ENCODE measurements at regions not wholly inside any gene's neighbourhood (a gene's known extent, or its start where the extent isn't known, plus 50 kb on each side); places are given as distances from the start of the nearest gene placed in this dataset.
"Not testable (repeated sequence)": the region's sequence is repeated elsewhere in the genome, so short reads cannot be mapped to it uniquely, and the experiment has no call there.

DNA sequence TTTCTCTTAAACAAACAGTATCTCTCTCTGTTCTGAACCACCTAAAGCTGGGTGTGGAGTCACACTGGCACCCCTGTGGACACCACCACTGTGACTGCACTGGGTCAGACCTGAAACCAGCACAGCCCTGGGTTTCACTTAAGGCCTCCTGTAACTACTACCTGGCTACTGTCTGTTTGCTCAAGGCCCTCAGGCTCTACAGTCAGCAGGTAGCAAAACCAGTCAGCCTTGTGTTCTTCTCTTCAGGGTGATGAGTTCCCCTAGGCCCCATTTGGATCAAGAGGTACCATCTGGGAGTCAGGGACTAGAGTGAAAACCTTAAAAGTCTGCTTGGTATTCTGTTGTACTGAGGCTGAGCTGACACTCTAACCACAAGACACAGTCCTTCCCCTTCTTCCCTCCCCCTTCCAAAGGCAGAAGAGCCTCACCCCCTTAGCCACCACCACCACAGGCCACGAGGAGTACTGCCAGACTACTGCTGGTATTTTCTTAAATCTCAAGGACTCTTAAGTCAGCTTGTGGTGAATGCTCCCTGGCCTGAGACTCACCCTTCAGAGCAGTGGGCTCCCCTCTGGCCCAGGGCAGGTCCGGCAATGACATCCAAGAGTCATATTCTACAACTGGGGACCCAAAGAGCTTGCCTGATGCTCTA, 153.2 kb upstream of the MON1B start:
- intact Hi-C loops (cut with DNase I): no loop called here
- DNase-seq (ENCODE audit: missing footprints): no peak
- ATAC-seq: no peak

DNA sequence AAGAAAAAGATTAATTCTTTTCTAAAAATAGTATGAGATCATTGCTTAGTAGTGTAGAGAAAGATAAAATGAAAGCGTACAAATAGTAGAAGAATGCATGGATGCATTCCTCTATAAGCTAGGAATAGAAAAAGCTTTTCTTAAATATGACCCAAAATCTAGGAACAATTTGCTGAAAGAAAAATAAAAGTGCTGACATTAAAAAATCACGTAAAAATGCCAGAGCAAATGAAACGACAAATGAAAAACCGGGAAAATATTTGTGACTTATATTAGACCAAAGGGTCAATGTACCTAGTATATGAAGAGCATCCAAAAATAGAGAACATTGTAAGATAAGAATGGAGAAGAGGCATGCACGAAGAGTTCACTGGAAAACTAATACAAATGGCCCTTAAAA, 149.5 kb upstream of the MON1B start:
- intact Hi-C loops (cut with DNase I): no loop called here
- ATAC-seq (no peak), DNase-seq (ENCODE audit: missing footprints) (no peak)

DNA sequence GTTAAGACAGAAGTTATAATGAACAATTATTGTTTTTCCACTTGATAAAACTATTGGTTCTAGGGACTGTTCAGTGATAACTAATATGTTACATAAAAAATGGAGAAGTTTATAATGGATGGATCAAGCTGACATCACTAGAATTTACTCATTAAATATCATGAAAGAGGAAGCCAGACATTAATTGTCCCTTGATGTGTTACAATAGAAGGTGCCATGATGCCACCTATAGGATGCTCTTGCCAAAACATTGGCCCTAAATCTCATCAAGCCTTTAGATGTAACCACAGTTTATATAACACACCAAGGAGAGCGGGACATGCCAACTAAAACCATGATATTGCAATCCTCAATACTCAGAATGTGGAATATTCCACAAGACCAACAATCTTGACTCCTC, 147.9 kb upstream of the MON1B start:
- ATAC-seq (no peak), DNase-seq (ENCODE audit: missing footprints) (no peak)
- intact Hi-C loops (cut with DNase I): no loop called here

DNA sequence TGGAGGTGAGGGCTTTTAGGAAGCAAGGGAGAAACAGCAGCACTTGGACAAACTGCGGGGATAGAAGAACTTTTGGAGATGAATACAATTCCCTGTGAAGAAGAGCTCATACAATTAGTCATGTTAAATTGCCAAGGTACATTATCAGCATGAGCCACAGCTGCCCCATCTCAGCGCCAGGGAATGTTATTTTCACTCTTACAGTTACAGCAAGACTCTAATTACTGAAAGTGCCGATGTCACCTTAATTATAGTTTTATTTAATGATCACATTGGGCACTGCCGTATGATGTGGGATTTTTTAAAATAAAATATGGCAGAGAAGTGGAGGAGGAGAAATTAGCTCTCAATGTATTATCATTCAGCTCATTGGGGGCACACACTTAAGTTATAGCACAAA, 144.8 kb upstream of the MON1B start:
- DNase-seq (ENCODE audit: missing footprints): no peak

DNA sequence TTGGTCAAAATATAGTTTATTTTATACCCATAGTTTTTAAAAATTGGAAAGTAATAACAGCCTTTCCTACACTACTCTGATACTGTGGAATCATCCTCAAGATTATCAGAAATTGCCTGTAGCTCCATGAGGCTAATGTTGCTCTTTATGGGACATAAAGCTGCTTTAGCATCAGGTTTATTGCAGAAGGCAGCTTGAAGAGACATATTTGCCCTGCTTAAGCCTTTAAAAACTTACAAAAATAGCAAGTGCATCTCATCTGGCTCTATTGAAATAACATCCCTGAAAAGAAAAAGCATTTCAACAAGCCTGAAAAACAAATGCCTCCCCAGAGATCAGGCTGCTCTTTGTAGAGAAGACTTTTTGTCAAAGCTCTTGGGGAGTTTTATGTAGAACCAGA, 142.9 kb upstream of the MON1B start:
- DNase-seq (ENCODE audit: missing footprints) (no peak), ATAC-seq (no peak)
- intact Hi-C loops (cut with DNase I): no loop called here

More for the DNA sequence above, 144.8 kb upstream of the MON1B start:
- no peak for ATAC-seq
- intact Hi-C loops (cut with DNase I): no loop called here

DNA sequence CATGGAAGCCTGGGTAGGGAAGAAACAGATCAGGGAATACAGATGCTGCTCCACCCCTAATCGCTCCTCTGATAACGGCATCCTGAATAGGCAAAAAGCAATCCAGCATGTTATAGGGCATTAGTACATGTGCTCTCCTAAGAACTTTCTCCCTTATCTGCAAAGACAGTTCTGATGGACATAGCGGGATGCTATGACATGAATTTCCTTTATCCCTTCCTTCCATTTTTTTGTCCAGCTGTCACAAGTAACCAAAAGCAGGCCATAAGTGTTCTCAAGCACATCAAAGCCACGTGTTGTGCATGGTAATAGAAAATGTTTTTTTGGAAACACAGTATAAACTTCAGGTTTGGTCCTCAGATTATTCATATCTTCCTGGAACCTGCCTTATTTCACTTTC, 141.4 kb upstream of the MON1B start:
- DNase-seq (ENCODE audit: missing footprints) (no peak), ATAC-seq (no peak)
- intact Hi-C loops (cut with DNase I): no loop called here

DNA sequence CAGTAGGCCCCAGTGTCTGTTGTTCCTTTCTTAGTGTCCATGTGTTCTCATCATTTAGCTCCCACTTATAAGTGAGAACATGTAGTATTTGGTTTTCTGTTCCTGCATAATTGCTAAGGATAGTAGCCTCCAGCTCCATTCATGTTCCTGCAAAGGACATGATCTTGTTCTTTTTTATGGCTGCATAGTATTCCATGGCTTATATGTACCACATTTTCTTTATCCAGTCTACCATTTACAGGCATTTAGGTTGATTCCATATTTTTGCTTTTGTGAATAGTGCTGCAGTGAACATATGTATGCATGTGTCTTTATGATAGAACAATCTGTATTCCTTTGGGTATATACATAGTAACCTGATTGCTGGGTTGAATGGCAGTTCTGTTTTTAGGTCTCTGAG, 134.4 kb upstream of the MON1B start:
- ATAC-seq; intact Hi-C loops (cut with DNase I); DNase-seq (ENCODE audit: missing footprints): not testable (repeated sequence)

DNA sequence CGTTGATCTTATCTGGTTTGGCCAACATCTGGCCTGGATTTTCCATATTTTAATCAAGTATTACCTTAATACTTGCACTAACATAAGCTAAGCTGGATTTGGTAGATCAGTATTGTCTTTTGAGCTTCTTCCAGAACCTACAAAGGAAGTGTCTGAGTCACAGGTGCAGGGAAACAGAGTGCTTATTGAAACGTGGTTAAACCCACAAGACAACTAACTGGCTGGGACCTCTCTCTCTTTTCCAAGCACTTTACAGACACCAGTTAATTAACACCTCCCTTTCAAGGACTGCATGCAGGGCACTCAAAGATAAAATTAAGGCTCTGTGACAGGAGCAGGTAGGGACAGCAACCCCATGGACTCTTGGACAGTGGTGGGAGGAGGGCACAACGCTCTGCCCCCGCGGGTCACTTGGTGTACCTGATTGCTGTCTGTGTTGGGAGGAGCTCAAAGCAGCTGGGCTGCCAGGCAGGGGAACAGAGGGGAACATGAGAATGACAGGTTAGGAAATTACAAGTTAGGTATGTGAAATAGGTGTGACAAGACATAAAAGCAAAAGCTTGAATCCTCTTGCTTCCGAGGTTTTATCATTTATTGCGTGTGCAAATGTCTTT, 133.7 kb upstream of the MON1B start:
- DNase-seq (ENCODE audit: missing footprints): no peak
- no peak for ATAC-seq
- intact Hi-C loops (cut with DNase I): no loop called here

DNA sequence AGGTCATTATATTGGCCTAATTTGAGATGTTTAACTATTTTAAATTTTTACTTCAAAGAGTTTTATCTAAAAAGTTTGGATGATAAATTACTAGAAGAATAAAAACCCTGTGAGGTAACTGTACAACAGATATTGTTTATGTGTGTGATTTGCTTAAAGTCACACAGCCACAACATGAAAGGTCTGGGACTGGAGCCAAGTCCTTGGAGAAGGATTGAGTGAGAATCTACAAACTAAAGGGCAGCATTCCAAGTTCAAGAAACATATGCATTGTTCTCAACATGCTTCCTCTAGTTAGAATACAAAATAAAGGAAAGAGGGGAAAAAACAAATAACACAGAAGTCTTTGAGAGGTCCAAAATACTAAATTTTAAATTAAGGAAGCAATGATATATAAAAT, 131.5 kb upstream of the MON1B start:
- no peak for DNase-seq (ENCODE audit: missing footprints)
- no peak for ATAC-seq
- intact Hi-C loops (cut with DNase I): no loop called here

DNA sequence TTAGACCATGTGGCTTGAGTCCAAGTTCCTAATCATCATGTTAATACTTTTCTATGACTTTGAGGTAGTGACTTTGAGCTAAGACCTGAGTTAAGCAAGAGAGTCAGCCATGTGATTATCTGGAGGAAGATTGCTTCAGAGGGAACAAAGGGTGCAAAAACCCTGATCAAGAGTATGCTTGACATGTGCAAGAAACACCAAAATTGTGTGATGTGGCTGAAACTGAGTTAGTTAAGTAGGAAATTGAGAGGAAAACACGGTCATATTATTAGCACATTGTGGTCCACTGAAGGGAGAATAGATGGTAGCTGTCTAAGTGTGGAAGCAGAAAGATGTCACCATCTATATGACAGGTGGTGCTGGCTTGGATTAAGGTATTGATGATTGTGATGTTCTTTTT, 130.4 kb upstream of the MON1B start:
- intact Hi-C loops (cut with DNase I): no loop called here
- DNase-seq (ENCODE audit: missing footprints): no peak
- no peak for ATAC-seq

DNA sequence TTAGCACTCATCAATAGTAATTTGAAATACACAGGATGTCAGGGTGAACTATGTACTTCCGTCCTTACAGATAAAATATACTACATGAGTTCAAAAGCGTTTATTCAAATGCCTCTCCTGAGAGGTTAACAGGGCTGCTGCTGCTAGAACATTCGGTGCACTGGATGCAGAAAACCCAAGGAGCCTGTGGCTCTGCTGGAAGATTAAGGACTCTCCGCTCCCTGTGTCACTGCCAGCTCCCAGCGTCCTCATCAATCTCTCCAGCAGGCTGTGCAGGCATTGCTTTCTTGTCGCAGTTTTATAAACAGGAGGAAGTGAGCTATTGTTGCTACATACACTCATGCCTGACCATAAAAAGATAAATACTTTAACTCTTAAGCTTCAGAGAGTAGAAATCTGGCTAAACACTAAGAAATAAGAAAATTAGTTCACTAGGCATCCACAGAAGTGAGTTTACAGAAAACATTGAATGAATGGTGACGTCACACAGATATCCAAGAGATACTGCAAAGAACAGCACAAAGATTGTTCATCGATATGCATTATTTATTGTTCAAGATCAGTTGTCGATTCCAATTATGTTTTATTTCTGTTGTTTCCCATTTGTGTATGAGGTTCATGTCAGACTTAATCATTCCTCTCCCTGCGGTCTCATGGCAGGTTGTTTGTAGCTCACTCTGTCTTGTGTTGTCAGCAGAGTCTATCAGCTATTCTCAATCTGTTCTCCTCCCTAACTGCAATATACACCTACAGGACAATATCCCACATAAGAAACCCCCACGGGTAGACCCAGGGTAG, 127.9 kb upstream of the MON1B start:
- DNase-seq (ENCODE audit: missing footprints) (no peak), ATAC-seq (no peak)
- intact Hi-C loops (cut with DNase I): no loop called here

DNA sequence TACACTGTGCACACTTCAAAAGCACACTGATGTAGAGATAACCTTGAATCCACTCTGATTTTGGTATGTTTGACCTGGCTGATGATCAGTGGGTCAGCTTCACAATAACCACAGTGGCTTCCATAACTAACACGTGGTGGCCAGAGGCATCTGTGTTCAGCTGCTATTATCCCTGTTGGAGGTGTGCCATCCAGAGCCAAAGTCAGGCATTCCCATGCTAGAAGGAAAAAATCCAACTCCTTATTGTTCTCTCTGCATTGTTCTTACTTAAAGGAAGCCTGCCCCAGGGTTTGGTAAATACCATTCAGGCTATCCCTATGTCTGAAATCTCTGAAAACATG, 127.3 kb upstream of the MON1B start:
- DNase-seq (ENCODE audit: missing footprints): no peak
- intact Hi-C loops (cut with DNase I): no loop called here

DNA sequence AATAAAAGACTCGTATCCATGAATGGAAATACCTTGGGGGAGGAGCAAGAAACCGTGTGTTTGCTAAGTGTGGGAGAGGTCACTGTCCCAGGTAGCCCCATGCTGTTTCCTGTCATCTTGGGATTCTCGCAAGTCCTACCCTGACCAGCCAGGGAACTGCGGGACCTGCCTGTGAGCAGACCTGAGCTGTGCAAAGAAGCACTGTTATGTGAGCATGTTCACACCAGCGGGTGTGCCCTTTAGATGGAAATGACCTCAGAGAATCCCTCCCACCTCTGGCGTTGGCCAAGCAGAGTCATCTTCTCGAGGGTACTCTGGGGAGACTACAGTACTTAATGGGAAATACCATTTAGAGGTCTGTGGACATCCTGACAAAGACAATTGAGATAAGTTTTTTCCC, 127.0 kb upstream of the MON1B start:
- no peak for DNase-seq (ENCODE audit: missing footprints)
- ATAC-seq: no peak
- intact Hi-C loops (cut with DNase I): no loop called here

More for the DNA sequence above, 127.3 kb upstream of the MON1B start:
- no peak for ATAC-seq

DNA sequence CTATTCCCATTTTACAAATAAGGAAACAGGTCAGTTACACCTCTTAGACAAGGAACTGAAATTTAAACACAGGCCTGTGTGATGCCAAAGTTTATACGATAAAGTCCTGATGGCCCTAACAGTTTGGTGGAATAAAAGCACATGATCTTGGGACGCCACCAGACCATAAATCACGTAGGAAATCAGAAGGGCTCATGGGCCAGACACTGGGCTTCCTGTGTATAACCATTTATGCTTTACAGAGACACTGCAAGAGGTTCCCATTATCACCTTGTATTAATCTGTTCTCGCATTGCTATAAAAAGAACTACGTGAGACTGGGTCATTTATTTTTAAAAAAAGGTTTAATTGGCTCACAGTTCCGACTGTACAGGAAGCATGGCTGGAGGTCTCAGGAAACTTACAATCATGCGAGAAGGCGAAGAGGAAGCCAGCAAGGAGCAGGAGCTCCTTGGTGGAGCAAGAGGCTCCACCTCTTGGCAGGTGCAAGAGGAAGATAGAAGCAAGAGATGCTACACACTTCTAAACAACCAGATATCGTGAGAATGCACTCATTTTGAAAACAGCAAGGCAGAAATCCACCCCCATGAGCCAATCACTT, 124.0 kb upstream of the MON1B start:
- intact Hi-C loops (cut with DNase I): no loop called here
- DNase-seq (ENCODE audit: missing footprints) (no peak), ATAC-seq (no peak)

DNA sequence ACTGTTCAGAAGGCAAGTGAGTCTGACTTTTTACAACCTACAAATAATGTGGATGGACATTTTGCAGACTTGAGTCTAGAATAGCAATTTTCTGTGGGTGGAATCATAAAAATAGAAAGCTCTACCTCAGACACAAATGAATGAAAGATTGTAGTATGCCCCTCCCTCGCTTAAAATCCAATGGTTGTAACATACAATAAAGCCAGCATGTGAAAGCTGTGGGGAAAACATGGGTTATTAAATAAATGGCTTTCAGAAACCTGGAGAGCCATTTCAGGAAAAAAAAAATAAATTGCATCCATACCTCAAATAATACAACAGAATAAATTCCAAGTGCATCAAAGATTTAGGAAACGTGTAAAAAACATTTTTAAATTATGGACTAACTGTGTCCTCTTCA, 123.1 kb upstream of the MON1B start:
- no peak for ATAC-seq
- intact Hi-C loops (cut with DNase I): no loop called here

DNA sequence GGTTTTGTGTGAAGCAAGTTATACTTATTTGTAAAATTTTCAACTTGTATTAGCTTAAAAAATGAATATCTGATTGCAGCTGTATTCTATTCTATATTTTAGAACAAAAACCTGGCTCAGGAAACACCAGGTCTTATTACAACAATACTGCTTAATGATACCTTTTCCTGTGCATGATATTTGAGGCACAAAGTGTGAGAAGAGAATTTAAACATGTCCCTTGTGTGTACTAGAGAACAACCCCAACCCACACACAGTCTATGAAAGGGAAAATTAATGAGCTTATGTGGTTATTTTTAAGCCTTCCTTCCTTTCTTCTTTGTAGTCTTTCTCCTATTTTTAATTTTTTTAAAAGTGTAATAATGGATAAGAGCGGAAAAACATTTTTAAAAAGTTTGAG, 122.6 kb upstream of the MON1B start:
- intact Hi-C loops (cut with DNase I): no loop called here
- no peak for ATAC-seq
- no peak for DNase-seq (ENCODE audit: missing footprints)

More for the DNA sequence above, 123.1 kb upstream of the MON1B start:
- no peak for DNase-seq (ENCODE audit: missing footprints)

DNA sequence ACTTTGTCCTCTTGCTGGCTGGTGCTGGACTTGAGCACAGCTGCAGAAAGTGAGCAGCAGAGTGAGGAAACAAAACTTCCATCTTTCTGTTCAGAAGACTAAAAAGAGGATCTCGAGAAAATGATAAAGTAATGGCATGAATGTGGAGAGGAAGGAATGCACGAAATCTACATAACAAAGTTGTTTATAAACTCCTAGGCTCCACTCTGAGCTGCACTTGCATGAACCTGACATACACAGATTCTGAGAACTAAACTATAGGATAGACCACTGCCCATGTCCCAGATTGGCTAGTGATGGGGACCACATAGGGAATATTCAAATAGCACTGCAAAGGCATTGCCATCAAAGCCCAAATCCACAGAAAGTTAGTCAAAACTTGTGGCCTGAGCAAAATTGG, 121.1 kb upstream of the MON1B start:
- intact Hi-C loops (cut with DNase I): no loop called here
- ATAC-seq (no peak), DNase-seq (ENCODE audit: missing footprints) (no peak)

DNA sequence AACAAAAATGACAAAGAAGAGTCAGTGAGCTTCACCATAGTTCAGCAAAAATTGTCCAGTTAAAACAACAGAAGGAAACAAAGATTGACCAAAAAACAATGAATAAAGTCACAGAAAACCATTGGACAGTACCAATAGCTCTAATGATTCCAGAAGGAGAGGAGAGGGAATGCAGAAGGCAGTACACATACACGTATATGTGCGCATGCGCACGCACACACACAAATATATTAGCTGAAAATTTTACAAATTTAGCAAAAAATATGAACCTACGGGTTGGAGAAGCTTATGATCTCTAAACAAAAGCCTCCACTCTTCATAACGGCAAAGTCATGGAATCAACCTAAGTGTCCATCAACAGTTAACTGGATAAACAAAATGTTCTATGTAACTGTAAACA, 120.3 kb upstream of the MON1B start:
- DNase-seq (ENCODE audit: missing footprints): no peak
- intact Hi-C loops (cut with DNase I): no loop called here
- ATAC-seq: no peak

DNA sequence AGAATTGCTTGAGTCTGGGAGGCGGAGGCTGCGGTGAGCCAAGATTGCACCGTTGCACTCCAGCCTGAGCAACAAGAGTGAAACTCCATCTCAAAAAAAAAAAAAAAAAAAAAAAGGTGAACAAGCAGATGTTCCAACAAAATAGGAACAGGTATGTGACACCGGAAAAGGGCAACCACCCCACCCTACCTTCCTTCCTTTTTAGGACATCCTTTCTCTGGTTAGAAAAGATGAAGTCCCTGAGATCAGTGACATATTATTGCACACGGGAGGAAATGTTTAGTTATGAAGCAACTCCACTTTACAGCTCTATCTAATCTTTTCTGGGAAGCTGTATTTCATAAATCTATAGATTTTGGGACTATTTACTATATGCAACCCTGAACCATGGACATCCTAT, 114.2 kb upstream of the MON1B start:
- DNase-seq (ENCODE audit: missing footprints): no peak
- ATAC-seq: no peak
- intact Hi-C loops (cut with DNase I): no loop called here

Measured in Right ventricle myocardium inferior (tissue), 1 donor.